Femur (tissue), 1 donor: ENCODE measurements at regions not wholly inside any gene's neighbourhood (a gene's known extent, or its start where the extent isn't known, plus 50 kb on each side); places are given as distances from the start of the nearest gene placed in this dataset.

ENCODE experiments used
- DNase-seq: peaks from one replicate; pipeline ENCODE4 v3.0.0-alpha.2; 2017

GRCh38 chr9:16247188-16247875 is 623.1 kb downstream of the BNC2 start:
- DNase-seq: no peak

GRCh38 chr9:16248822-16249221 is 621.6 kb downstream of the BNC2 start:
- DNase-seq: no peak

- no peak for DNase-seq
Measured at GRCh38 chr9:16252616-16253015, 617.9 kb downstream of the BNC2 start.

- DNase-seq: no peak
Measured at GRCh38 chr9:16254674-16255073, 615.8 kb downstream of the BNC2 start.

- DNase-seq: no peak
Measured at GRCh38 chr9:16255217-16255616, 615.3 kb downstream of the BNC2 start.

- DNase-seq: no peak
Measured at GRCh38 chr9:16257604-16258003, 612.9 kb downstream of the BNC2 start.

GRCh38 chr9:16258191-16258590 is 612.3 kb downstream of the BNC2 start:
- no peak for DNase-seq

- no peak for DNase-seq
Measured at GRCh38 chr9:16258708-16259107, 611.8 kb downstream of the BNC2 start.

GRCh38 chr9:16262477-16263261 is 607.8 kb downstream of the BNC2 start:
- no peak for DNase-seq

- no peak for DNase-seq
Measured at GRCh38 chr9:16265688-16266087, 604.8 kb downstream of the BNC2 start.

- DNase-seq: no peak
Measured at GRCh38 chr9:16266648-16267276, 603.7 kb downstream of the BNC2 start.

GRCh38 chr9:16267281-16268066 is 603.0 kb downstream of the BNC2 start:
- no peak for DNase-seq

GRCh38 chr9:16268067-16268881 is 602.2 kb downstream of the BNC2 start:
- DNase-seq: no peak

- no peak for DNase-seq
Measured at GRCh38 chr9:16271967-16272366, 598.5 kb downstream of the BNC2 start.

- no peak for DNase-seq
Measured at GRCh38 chr9:16272776-16273175, 597.7 kb downstream of the BNC2 start.

- peak; percentile 71 for DNase-seq
Measured at GRCh38 chr9:16275795-16276624, 594.5 kb downstream of the BNC2 start.

- DNase-seq: no peak
Measured at GRCh38 chr9:16276866-16277265, 593.6 kb downstream of the BNC2 start.

- no peak for DNase-seq
Measured at GRCh38 chr9:16277471-16277960, 593.0 kb downstream of the BNC2 start.

- no peak for DNase-seq
Measured at GRCh38 chr9:16278326-16278999, 592.0 kb downstream of the BNC2 start.

GRCh38 chr9:16281707-16282106 is 588.8 kb downstream of the BNC2 start:
- DNase-seq: no peak

- DNase-seq: no peak
Measured at GRCh38 chr9:16282216-16282615, 588.3 kb downstream of the BNC2 start.
